ENCODE measurements at regions not wholly inside any gene's neighbourhood (a gene's known extent, or its start where the extent isn't known, plus 50 kb on each side); places are given as distances from the start of the nearest gene placed in this dataset.

DNA sequence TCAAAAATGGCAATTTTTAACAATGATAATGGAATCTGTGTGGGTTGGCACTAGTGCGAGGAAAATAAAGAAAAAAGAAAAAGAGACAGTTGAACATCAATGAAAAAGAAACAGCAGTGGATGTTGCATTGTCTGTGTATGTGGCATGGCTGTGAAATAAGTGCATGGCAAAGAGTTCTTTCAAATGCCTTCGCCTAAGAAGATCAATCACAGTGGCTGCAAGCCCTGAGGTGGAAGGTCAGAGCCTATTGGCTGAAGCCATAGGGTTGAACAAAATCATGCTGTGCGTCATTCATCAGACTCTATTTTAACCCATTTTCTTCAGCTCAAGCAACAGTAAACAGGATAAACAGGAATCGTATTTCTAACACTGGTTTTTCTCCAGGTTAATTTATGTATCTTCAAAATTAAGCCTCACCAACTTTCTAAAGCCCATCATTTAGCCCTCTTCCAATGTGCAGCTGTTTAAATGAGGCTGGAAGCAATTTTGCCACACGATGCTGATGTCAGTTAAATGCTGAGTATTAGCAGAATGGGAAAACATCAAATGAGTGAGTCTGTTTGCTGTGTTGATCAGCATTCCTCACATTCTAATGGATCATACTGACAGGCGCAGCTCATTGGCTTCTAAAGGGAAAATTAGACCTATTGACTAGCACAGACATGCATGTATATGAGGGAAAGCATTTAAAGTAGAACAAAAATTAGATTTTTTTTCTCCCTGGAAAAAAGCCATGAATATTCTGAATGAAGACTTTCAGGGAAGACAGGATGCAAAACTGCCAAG is 955.9 kb upstream of the EYS start:
- no peaks in the 10 kb centered on the region for H3K36me3 Mint-ChIP-seq (ENCODE audit: low read depth)
- ATAC-seq, result no peak
- no peaks in the 10 kb centered on the region for H3K4me1 Mint-ChIP-seq

DNA sequence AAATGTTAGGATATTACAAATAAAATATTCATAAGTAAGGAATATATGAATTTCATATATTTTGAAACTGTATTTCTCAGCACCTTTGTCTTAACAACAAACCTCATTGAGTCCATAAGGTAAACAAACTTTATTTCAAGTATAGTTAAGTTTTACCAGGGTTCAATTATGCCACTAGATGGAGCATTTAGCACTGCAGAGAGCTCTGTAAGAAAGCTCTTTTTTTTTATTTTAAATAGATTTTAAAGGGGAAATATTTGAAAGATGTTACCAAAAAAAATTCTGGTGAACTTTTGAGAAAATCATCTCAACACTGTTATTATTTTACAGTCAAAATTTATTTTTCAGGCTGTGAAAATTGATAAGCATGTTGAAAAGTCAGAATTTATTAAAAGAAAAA is 955.2 kb upstream of the EYS start:
- Mint-ChIP-seq H3K27me3 (no peaks in the 10 kb centered on the region), H3K36me3 (ENCODE audit: low read depth) (no peaks in the 10 kb centered on the region), H3K27ac (no peak overlapping the region), H3K4me3 (no peak overlapping the region), H3K4me1 (no peaks in the 10 kb centered on the region)
- ATAC-seq, result no peak
- DNase-seq, result no peak
- H3K9me3 ChIP-seq (ENCODE audit: control insufficient read depth, low read length, poor library complexity, severe bottlenecking), result no peaks in the 10 kb centered on the region

More for the DNA sequence above, 955.9 kb upstream of the EYS start:
- H3K9me3 ChIP-seq (ENCODE audit: control insufficient read depth, low read length, poor library complexity, severe bottlenecking), result no peaks in the 10 kb centered on the region
- no peak overlapping the region for H3K4me3 Mint-ChIP-seq
- no peak for DNase-seq
- no peak overlapping the region for H3K27ac Mint-ChIP-seq
- H3K27me3 Mint-ChIP-seq, result no peaks in the 10 kb centered on the region

DNA sequence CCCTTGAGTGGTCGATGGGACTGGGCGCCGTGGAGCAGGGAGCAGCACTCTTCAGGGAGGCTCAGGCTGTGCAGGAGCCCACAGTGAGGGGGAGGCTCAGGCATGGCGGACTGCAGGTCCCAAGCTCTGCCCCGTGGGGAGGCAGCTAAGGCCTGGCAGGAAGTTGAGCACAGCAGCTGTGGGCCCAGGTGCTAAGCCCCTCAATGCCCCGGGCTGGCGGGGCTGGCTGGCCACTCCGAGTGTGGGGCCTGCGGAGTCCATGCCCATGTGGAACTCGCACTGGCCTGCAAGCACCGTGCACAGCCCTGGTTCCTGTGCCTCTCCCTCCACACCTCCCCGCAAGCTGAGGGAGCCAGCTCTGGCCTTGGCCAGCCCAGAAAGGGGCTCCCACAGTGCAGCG is 948.4 kb upstream of the EYS start:
- Mint-ChIP-seq H3K36me3 (ENCODE audit: low read depth) (no peaks in the 10 kb centered on the region), H3K4me1 (no peaks in the 10 kb centered on the region), H3K27me3 (no peaks in the 10 kb centered on the region), H3K4me3 (no peak overlapping the region), H3K27ac (no peak overlapping the region)
- ATAC-seq (no peak), DNase-seq (no peak)
- no peaks in the 10 kb centered on the region for H3K9me3 ChIP-seq (ENCODE audit: control insufficient read depth, low read length, poor library complexity, severe bottlenecking)

DNA sequence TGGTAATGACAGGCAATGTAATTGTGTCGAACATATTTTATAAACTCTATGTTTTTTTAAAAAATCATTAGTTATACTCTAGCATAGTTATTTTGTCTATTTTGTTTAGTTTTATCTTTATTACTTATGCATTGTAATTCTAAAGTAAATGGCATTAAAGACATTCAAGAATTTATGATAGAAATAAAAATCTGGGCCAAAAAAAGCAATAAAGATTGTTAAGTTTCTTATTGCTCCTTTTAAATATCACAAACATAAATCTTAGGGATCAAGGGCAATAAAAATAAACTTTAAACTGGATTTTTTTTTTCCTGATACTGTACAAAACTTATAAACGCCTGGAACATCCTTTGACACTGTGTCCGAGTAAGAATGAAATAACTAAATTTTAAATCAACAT is 931.5 kb upstream of the EYS start:
- no peak overlapping the region for H3K27ac Mint-ChIP-seq
- DNase-seq (no peak), ATAC-seq (no peak)
- H3K27me3 Mint-ChIP-seq, result no peaks in the 10 kb centered on the region
- H3K9me3 ChIP-seq (ENCODE audit: control insufficient read depth, low read length, poor library complexity, severe bottlenecking), result no peaks in the 10 kb centered on the region
- no peak overlapping the region for H3K4me3 Mint-ChIP-seq
- H3K4me1 Mint-ChIP-seq, result no peaks in the 10 kb centered on the region
- no peaks in the 10 kb centered on the region for H3K36me3 Mint-ChIP-seq (ENCODE audit: low read depth)

DNA sequence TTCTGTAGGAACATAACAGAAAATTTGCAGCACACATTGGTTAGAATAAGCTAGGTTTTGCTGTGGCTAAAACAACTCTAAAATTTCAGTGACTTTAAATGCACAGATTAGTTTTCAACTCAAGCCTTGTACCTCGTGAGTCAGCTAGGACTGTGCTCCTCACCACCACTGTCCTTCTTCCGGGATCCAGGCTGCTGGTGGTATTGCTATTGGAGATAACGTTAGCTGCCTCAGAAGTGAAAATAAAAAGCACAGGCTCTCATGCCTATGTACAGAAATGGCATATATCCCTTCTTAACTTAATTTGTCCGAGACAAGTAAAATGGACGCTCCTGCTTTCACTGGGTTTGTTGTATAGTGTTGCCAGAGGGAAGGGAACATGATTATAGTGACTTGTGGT is 931.1 kb upstream of the EYS start:
- H3K9me3 ChIP-seq (ENCODE audit: control insufficient read depth, low read length, poor library complexity, severe bottlenecking), result no peaks in the 10 kb centered on the region
- Mint-ChIP-seq H3K27me3 (no peaks in the 10 kb centered on the region), H3K4me3 (no peak overlapping the region), H3K27ac (no peak overlapping the region), H3K36me3 (ENCODE audit: low read depth) (no peaks in the 10 kb centered on the region), H3K4me1 (no peaks in the 10 kb centered on the region)
- ATAC-seq (no peak), DNase-seq (no peak)

DNA sequence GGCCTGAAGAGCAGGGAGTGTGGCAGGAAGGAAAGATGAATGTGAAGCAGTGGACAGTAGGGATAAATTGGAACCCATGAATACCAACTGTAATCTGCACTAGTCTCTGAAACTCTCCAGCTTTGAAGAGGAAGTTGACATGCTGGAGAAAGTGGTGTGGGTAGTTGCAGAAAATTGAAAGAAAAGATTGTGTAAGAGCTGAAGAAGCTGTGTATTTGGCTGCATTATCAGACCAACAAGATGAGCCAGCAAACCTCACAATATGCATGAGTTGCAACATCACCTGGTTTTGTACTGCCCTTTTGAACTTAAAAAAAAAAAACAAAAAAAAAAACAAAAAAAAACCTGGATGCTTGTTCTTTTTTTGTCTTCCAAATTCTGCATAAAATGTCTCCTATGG is 921.9 kb upstream of the EYS start:
- ATAC-seq (no peak), DNase-seq (no peak)
- H3K4me1 Mint-ChIP-seq, result no peaks in the 10 kb centered on the region
- H3K4me3 Mint-ChIP-seq, result no peak overlapping the region
- no peak overlapping the region for H3K27ac Mint-ChIP-seq
- no peaks in the 10 kb centered on the region for H3K27me3 Mint-ChIP-seq
- no peaks in the 10 kb centered on the region for H3K36me3 Mint-ChIP-seq (ENCODE audit: low read depth)
- no peaks in the 10 kb centered on the region for H3K9me3 ChIP-seq (ENCODE audit: control insufficient read depth, low read length, poor library complexity, severe bottlenecking)

DNA sequence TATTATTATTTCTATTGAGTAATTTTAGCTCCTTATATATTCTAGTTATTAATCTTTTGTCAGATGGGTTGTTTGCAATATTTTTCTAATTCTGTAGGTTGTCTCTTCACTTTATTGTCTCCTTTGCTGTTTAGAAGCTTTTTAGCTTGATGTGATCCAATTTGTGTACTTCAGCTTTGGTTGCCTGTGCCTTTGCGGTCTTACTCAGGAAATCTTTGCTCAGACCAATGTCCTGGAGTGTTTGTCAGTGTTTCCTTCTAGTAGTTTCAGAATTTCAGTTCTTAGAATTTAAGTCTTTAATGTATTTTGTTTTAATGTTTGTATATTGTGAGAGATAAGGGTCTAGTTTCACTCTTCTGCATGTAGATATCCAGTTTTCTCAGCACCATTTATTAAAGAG is 916.0 kb upstream of the EYS start:
- DNase-seq, result no peak
- H3K27ac Mint-ChIP-seq, result no peak overlapping the region
- H3K9me3 ChIP-seq (ENCODE audit: control insufficient read depth, low read length, poor library complexity, severe bottlenecking), result no peaks in the 10 kb centered on the region
- ATAC-seq, result no peak
- H3K4me1 Mint-ChIP-seq, result no peaks in the 10 kb centered on the region
- H3K27me3 Mint-ChIP-seq, result no peaks in the 10 kb centered on the region
- H3K4me3 Mint-ChIP-seq, result no peak overlapping the region
- no peaks in the 10 kb centered on the region for H3K36me3 Mint-ChIP-seq (ENCODE audit: low read depth)

DNA sequence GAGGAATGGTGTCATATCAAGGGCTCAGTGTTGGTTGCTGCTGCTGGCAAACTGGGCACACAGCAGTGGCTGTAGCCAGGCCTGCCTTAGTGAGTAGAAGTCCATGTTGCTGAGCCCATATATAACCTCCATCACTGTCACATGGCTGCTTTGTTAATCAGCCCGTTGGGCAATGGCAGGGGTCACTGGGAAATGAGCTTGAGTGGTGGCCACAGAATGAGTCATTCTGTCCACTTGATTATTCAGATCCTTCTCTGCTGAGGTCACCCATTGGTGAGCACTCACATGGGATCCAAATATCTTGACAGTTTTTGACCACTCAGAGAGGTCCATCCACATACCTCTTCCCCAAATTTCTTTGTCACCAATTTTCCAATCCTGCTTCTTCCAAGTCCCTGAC is 898.9 kb upstream of the EYS start:
- Mint-ChIP-seq H3K4me3 (no peak overlapping the region), H3K4me1 (no peaks in the 10 kb centered on the region), H3K27me3 (no peaks in the 10 kb centered on the region), H3K36me3 (ENCODE audit: low read depth) (no peaks in the 10 kb centered on the region), H3K27ac (no peak overlapping the region)
- no peaks in the 10 kb centered on the region for H3K9me3 ChIP-seq (ENCODE audit: control insufficient read depth, low read length, poor library complexity, severe bottlenecking)
- ATAC-seq, result no peak
- no peak for DNase-seq

DNA sequence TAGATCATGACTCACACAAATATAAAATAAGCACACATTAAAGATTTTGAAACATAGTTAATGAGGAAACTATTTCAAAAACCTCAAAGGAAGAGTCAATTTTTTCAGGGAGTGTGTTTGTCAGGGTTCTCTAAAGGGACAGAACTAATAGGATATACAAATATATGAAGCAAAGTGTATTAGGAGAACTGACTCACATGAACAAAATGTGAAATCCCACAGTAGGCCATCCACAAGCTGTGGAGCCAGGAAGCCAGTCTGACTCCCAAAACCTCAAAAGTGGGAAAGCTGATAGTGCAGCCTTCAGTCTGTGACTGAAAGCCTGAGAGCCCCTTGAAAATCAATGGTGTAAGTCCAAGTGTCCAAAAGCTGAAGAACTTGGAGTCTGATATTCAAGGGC is 898.0 kb upstream of the EYS start:
- Mint-ChIP-seq H3K27me3 (no peaks in the 10 kb centered on the region), H3K27ac (no peak overlapping the region), H3K4me1 (no peaks in the 10 kb centered on the region), H3K36me3 (ENCODE audit: low read depth) (no peaks in the 10 kb centered on the region), H3K4me3 (no peak overlapping the region)
- ATAC-seq, result no peak
- no peak for DNase-seq
- H3K9me3 ChIP-seq (ENCODE audit: control insufficient read depth, low read length, poor library complexity, severe bottlenecking), result no peaks in the 10 kb centered on the region

DNA sequence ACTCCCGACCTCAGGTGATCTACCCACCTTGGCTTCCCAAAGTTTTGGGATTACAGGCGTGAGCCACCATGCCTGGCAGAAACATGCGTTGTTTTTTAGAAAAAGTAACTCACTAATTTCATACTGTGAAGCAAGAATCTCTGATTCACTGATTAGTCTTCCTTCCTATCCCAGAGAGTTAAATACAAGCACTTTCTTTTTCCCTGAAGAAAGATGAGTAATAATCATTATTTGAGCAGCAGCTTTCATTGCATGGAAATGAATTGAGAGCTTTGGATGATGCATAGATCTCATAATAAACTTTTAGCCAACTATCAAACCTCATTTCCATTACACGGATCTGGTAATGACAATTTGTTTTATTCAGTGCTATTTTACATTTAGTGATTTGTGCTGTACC is 892.5 kb upstream of the EYS start:
- H3K27ac Mint-ChIP-seq, result no peak overlapping the region
- no peaks in the 10 kb centered on the region for H3K27me3 Mint-ChIP-seq
- H3K9me3 ChIP-seq (ENCODE audit: control insufficient read depth, low read length, poor library complexity, severe bottlenecking), result no peaks in the 10 kb centered on the region
- no peaks in the 10 kb centered on the region for H3K4me1 Mint-ChIP-seq
- DNase-seq, result no peak
- H3K4me3 Mint-ChIP-seq, result no peak overlapping the region
- no peaks in the 10 kb centered on the region for H3K36me3 Mint-ChIP-seq (ENCODE audit: low read depth)
- no peak for ATAC-seq

DNA sequence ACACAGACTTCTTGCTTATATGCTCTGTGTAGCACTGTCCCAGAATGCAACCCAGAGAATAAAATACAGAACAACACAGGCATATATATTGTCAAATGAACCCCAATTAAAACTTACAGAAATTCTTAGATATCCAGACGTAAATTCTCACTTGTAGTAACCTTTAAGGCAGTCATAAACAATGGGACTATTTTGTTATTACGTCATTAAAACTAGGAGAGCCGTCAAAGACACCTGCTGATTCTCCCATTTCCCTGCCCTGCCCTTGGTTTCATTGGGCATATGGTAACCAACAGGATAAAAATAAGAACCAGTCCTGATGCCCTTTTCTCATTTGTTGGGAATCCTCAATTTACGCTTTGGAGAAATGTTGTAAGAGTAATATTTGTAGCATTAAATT is 871.3 kb upstream of the EYS start:
- no peaks in the 10 kb centered on the region for H3K9me3 ChIP-seq (ENCODE audit: control insufficient read depth, low read length, poor library complexity, severe bottlenecking)
- no peak for DNase-seq
- Mint-ChIP-seq H3K4me1 (no peaks in the 10 kb centered on the region), H3K4me3 (no peak overlapping the region), H3K36me3 (ENCODE audit: low read depth) (no peaks in the 10 kb centered on the region), H3K27me3 (no peaks in the 10 kb centered on the region), H3K27ac (no peak overlapping the region)
- no peak for ATAC-seq

DNA sequence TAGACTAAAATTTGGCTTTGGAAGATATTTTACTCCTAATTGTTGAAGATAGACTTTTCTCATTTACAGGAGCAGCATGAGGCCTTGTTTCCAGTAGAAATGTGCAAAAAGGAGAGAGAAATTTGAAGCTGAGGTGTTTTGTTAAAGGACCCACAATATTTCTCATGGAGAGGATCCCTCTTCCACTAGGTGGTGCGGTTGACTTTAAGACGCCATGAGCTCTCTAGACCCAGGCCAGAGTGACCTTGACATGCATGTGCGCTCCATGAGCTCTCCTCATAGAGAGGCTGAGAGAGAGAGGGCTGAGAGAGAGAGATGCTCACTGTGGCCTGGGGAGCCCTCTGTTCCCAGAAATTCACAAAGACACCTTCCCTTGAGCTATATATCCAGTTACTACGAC is 861.2 kb upstream of the EYS start:
- Mint-ChIP-seq H3K4me1 (no peaks in the 10 kb centered on the region), H3K4me3 (no peak overlapping the region), H3K36me3 (ENCODE audit: low read depth) (no peaks in the 10 kb centered on the region), H3K27me3 (no peaks in the 10 kb centered on the region), H3K27ac (no peak overlapping the region)
- DNase-seq, result no peak
- no peaks in the 10 kb centered on the region for H3K9me3 ChIP-seq (ENCODE audit: control insufficient read depth, low read length, poor library complexity, severe bottlenecking)
- ATAC-seq, result no peak

DNA sequence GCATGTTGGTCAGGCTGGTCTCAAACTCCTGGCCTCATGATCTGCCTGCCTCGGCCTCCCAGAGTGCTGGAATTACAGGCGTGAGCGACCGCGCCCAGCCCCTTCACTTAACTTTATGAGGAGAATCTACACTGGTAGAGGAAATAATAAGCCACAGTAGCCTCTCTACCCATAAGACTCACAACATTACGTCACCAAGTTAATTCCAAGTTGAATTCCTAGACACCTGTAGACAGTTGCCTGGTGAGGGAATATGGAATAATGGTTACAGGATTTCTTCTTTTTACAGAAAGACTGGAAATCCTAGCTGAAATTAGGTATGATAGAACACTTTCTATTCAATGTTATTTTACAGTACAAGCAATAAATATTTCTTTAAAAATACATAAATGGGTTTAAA is 854.5 kb upstream of the EYS start:
- no peaks in the 10 kb centered on the region for H3K4me1 Mint-ChIP-seq
- H3K9me3 ChIP-seq (ENCODE audit: control insufficient read depth, low read length, poor library complexity, severe bottlenecking), result no peaks in the 10 kb centered on the region
- H3K4me3 Mint-ChIP-seq, result no peak overlapping the region
- DNase-seq (no peak), ATAC-seq (no peak)
- no peaks in the 10 kb centered on the region for H3K36me3 Mint-ChIP-seq (ENCODE audit: low read depth)
- H3K27ac Mint-ChIP-seq, result no peak overlapping the region
- H3K27me3 Mint-ChIP-seq, result no peaks in the 10 kb centered on the region

DNA sequence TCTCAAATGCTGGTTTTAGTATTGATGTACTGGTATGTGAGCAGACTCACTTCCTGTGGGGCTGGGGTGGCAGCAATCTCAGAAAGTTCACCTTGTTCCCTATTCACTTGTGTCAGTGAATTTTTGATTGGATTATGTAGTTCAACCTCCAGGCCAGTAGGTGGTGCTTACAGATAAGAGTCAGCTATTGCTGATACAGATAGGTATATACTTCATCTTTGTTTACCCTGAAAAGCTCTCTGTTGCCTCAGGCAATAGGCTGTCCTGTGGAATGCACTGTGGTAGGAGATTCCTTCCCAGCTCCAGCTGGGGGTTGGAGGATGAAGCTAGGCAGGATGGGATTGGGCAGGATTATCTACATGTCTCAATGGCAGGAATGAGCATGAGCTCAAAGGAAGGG is 851.2 kb upstream of the EYS start:
- Mint-ChIP-seq H3K36me3 (ENCODE audit: low read depth) (no peaks in the 10 kb centered on the region), H3K27me3 (no peaks in the 10 kb centered on the region), H3K4me3 (no peak overlapping the region), H3K27ac (no peak overlapping the region), H3K4me1 (no peaks in the 10 kb centered on the region)
- no peak for ATAC-seq
- DNase-seq, result no peak
- H3K9me3 ChIP-seq (ENCODE audit: control insufficient read depth, low read length, poor library complexity, severe bottlenecking), result no peaks in the 10 kb centered on the region

Data from T-helper 17 cell (primary cell).